ENCODE measurements at regions not wholly inside any gene's neighbourhood (a gene's known extent, or its start where the extent isn't known, plus 50 kb on each side); places are given as distances from the start of the nearest gene placed in this dataset.
"Not testable (repeated sequence)": the region's sequence is repeated elsewhere in the genome, so short reads cannot be mapped to it uniquely, and the experiment has no call there.

- not testable (repeated sequence) for TF ChIP-seq POLR2A (IDR thresholded peaks at IDR 0.05; ENCODE audit: extremely low read depth, insufficient read length)
- TF ChIP-seq, protein P1, sequence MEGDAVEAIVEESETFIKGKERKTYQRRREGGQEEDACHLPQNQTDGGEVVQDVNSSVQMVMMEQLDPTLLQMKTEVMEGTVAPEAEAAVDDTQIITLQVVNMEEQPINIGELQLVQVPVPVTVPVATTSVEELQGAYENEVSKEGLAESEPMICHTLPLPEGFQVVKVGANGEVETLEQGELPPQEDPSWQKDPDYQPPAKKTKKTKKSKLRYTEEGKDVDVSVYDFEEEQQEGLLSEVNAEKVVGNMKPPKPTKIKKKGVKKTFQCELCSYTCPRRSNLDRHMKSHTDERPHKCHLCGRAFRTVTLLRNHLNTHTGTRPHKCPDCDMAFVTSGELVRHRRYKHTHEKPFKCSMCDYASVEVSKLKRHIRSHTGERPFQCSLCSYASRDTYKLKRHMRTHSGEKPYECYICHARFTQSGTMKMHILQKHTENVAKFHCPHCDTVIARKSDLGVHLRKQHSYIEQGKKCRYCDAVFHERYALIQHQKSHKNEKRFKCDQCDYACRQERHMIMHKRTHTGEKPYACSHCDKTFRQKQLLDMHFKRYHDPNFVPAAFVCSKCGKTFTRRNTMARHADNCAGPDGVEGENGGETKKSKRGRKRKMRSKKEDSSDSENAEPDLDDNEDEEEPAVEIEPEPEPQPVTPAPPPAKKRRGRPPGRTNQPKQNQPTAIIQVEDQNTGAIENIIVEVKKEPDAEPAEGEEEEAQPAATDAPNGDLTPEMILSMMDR (IDR thresholded peaks at IDR 0.05; ENCODE audit: low read depth, low read length), result not testable (repeated sequence)
- TF ChIP-seq, protein P2, sequence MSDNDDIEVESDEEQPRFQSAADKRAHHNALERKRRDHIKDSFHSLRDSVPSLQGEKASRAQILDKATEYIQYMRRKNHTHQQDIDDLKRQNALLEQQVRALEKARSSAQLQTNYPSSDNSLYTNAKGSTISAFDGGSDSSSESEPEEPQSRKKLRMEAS (IDR thresholded peaks at IDR 0.05; ENCODE audit: low read depth, low read length), result not testable (repeated sequence)
Observed at GRCh38 chr14:106234525-106235254, 708.3 kb downstream of the TMEM121 start.

All from NB4 (cell line).